ENCODE measurements at regions not wholly inside any gene's neighbourhood (a gene's known extent, or its start where the extent isn't known, plus 50 kb on each side); places are given as distances from the start of the nearest gene placed in this dataset.

- no peak for TF ChIP-seq CTCF (conservative IDR thresholded peaks at IDR 0.05; ENCODE audit: low read depth, low read length)
These were observed 251.3 kb upstream of the MKI67 start for GRCh38 chr10:128377364-128377987.

GRCh38 chr10:128377988-128378387 is 251.8 kb upstream of the MKI67 start:
- TF ChIP-seq CTCF (conservative IDR thresholded peaks at IDR 0.05; ENCODE audit: low read depth, low read length) = no peak
- no peak for DNase-seq (ENCODE audit: low read depth)
- H3K4me3 ChIP-seq (ENCODE audit: low read length) = no peak overlapping the region

More at GRCh38 chr10:128377364-128377987, 251.3 kb upstream of the MKI67 start:
- H3K4me3 ChIP-seq (ENCODE audit: low read length) = no peak overlapping the region
- DNase-seq (ENCODE audit: low read depth) = no peak

- no peak for DNase-seq (ENCODE audit: low read depth)
- no peak overlapping the region for H3K4me3 ChIP-seq (ENCODE audit: low read length)
- no peak for TF ChIP-seq CTCF (conservative IDR thresholded peaks at IDR 0.05; ENCODE audit: low read depth, low read length)
These were observed 254.7 kb upstream of the MKI67 start for GRCh38 chr10:128380946-128381345.

- DNase-seq (ENCODE audit: low read depth) = no peak
- TF ChIP-seq CTCF (conservative IDR thresholded peaks at IDR 0.05; ENCODE audit: low read depth, low read length) = no peak
- no peak overlapping the region for H3K4me3 ChIP-seq (ENCODE audit: low read length)
These were observed 256.0 kb upstream of the MKI67 start for GRCh38 chr10:128382225-128382624.

GRCh38 chr10:128384831-128385230 is 258.6 kb upstream of the MKI67 start:
- TF ChIP-seq CTCF (conservative IDR thresholded peaks at IDR 0.05; ENCODE audit: low read depth, low read length) = no peak
- H3K4me3 ChIP-seq (ENCODE audit: low read length) = no peak overlapping the region
- no peak for DNase-seq (ENCODE audit: low read depth)

- TF ChIP-seq CTCF (conservative IDR thresholded peaks at IDR 0.05; ENCODE audit: low read depth, low read length) = no peak
- DNase-seq (ENCODE audit: low read depth) = no peak
- no peak overlapping the region for H3K4me3 ChIP-seq (ENCODE audit: low read length)
These were observed 260.0 kb upstream of the MKI67 start for GRCh38 chr10:128386231-128386630.

GRCh38 chr10:128386816-128387604 is 260.8 kb upstream of the MKI67 start:
- H3K4me3 ChIP-seq (ENCODE audit: low read length) = no peak overlapping the region
- no peak for DNase-seq (ENCODE audit: low read depth)
- no peak for TF ChIP-seq CTCF (conservative IDR thresholded peaks at IDR 0.05; ENCODE audit: low read depth, low read length)
